Endothelial cell (in vitro differentiated cells): ENCODE measurements at regions not wholly inside any gene's neighbourhood (a gene's known extent, or its start where the extent isn't known, plus 50 kb on each side); places are given as distances from the start of the nearest gene placed in this dataset.

Experiments used
- DNase-seq: peaks from one replicate; pipeline ENCODE4 v3.0.0; 2021; ENCODE audit warnings: low spot score
- H3K27ac Mint-ChIP-seq: one replicate; pipeline ENCODE4 v1.8.0; 2021; ENCODE audit warnings: mixed read lengths, inconsistent platforms; ENCODE audit not compliant: unreplicated experiment
- H3K27me3 Mint-ChIP-seq: one replicate; pipeline ENCODE4 v1.8.0; 2021; ENCODE audit warnings: mild to moderate bottlenecking, moderate library complexity, mixed read lengths, inconsistent platforms; ENCODE audit not compliant: unreplicated experiment
- H3K36me3 Mint-ChIP-seq: one replicate; pipeline ENCODE4 v1.8.0; 2021; ENCODE audit warnings: mild to moderate bottlenecking, low read depth, mixed read lengths, inconsistent platforms; ENCODE audit not compliant: unreplicated experiment
- H3K4me1 Mint-ChIP-seq: one replicate; pipeline ENCODE4 v1.8.0; 2021; ENCODE audit warnings: mild to moderate bottlenecking, mixed read lengths, inconsistent platforms; ENCODE audit not compliant: unreplicated experiment
- H3K4me3 Mint-ChIP-seq: one replicate; pipeline ENCODE4 v1.8.0; 2021; ENCODE audit warnings: mild to moderate bottlenecking, mixed read lengths, inconsistent platforms; ENCODE audit not compliant: unreplicated experiment
- H3K9me3 Mint-ChIP-seq: one replicate; pipeline ENCODE4 v1.8.0; 2021; ENCODE audit warnings: mixed read lengths, inconsistent platforms; ENCODE audit not compliant: unreplicated experiment
- CTCF ChIP-seq: fragments of 200-600 bp; sonication (generic); IDR thresholded peaks from one replicate; pipeline ENCODE4 v1.5.0; 2021; ENCODE audit warnings: antibody characterized with exemption; ENCODE audit not compliant: unreplicated experiment

GRCh38 chr10:33688506-33688905 is 354.0 kb upstream of the NRP1 start:
- DNase-seq = no peak
- Mint-ChIP-seq H3K36me3 (peaks cover 7% of the 10 kb centered on the region), H3K4me1 (no peaks in the 10 kb centered on the region), H3K9me3 (peaks cover 13% of the 10 kb centered on the region), H3K27ac (no peak overlapping the region), H3K27me3 (peaks cover 3% of the 10 kb centered on the region), H3K4me3 (no peak overlapping the region)
- no peak for TF ChIP-seq CTCF

- TF ChIP-seq CTCF = no peak
- no peak for DNase-seq
- no peak overlapping the region for H3K27ac Mint-ChIP-seq
- peaks cover under 1% of the 10 kb centered on the region for H3K36me3 Mint-ChIP-seq
- H3K4me1 Mint-ChIP-seq = peaks cover 13% of the 10 kb centered on the region
- no peaks in the 10 kb centered on the region for H3K9me3 Mint-ChIP-seq
- H3K27me3 Mint-ChIP-seq = peaks cover 3% of the 10 kb centered on the region
- H3K4me3 Mint-ChIP-seq = no peak overlapping the region
Observed at GRCh38 chr10:33684211-33684611, 349.7 kb upstream of the NRP1 start.

- Mint-ChIP-seq H3K4me1 (peaks cover 14% of the 10 kb centered on the region), H3K36me3 (peaks cover 9% of the 10 kb centered on the region), H3K9me3 (peaks cover 4% of the 10 kb centered on the region), H3K27ac (no peak overlapping the region), H3K4me3 (no peak overlapping the region), H3K27me3 (peaks cover 3% of the 10 kb centered on the region)
- no peak for DNase-seq
- no peak for TF ChIP-seq CTCF
Observed at GRCh38 chr10:33681595-33681994, 347.1 kb upstream of the NRP1 start.

GRCh38 chr10:33680036-33680435 is 345.6 kb upstream of the NRP1 start:
- Mint-ChIP-seq H3K27ac (no peak overlapping the region), H3K36me3 (peaks cover 9% of the 10 kb centered on the region), H3K9me3 (peaks cover 4% of the 10 kb centered on the region), H3K4me1 (peaks cover 27% of the 10 kb centered on the region), H3K4me3 (no peak overlapping the region), H3K27me3 (peaks cover 2% of the 10 kb centered on the region)
- no peak for TF ChIP-seq CTCF
- no peak for DNase-seq

- H3K36me3 Mint-ChIP-seq = peaks cover 9% of the 10 kb centered on the region
- no peak overlapping the region for H3K4me3 Mint-ChIP-seq
- DNase-seq = no peak
- TF ChIP-seq CTCF = no peak
- H3K4me1 Mint-ChIP-seq = peaks cover 26% of the 10 kb centered on the region
- no peak overlapping the region for H3K27ac Mint-ChIP-seq
- H3K9me3 Mint-ChIP-seq = peaks cover 4% of the 10 kb centered on the region
- peaks cover 2% of the 10 kb centered on the region for H3K27me3 Mint-ChIP-seq
Observed at GRCh38 chr10:33676606-33677339, 342.3 kb upstream of the NRP1 start.
